Prostate gland (tissue), 2 donors: ENCODE measurements at regions not wholly inside any gene's neighbourhood (a gene's known extent, or its start where the extent isn't known, plus 50 kb on each side); places are given as distances from the start of the nearest gene placed in this dataset.

Experiments used
- CTCF ChIP-seq, 4 experiments: fragments of 200-600 bp in 2 of 4; fragments of 450-650 bp in 2 of 4; sonication (generic) in 2 of 4; IDR thresholded peaks; 1 replicate in 3 of 4; 2 replicates in 1 of 4; pipeline ENCODE4 v1.5.1; 2016 to 2019; ENCODE audit warnings: antibody characterized with exemption in 4 of 4, mild to moderate bottlenecking in 2 of 4, moderate library complexity in 2 of 4
- POLR2A ChIP-seq: fragments of 450-650 bp; IDR thresholded peaks from one replicate; pipeline ENCODE4 v1.6.1; 2016; ENCODE audit warnings: antibody characterized with exemption, mild to moderate bottlenecking

- TF ChIP-seq POLR2A (no peak), CTCF (IDR thresholded peaks at IDR 0.05) (no peak)
Measured at GRCh38 chr2:65730186-65730585, 297.8 kb upstream of the SPRED2 start.
